ENCODE measurements at regions not wholly inside any gene's neighbourhood (a gene's known extent, or its start where the extent isn't known, plus 50 kb on each side); places are given as distances from the start of the nearest gene placed in this dataset.
A peak's percentile ranks its signal among the peaks of the same experiment; 100 is the strongest.
"Not testable (repeated sequence)": the region's sequence is repeated elsewhere in the genome, so short reads cannot be mapped to it uniquely, and the experiment has no call there.

- Mint-ChIP-seq H3K36me3 (ENCODE audit: insufficient read depth in 2 of 2) (no peaks in the 10 kb centered on the region), H3K9me3 (peaks cover 0 to 2% of the 10 kb centered on the region in 2 donors), H3K27me3 (ENCODE audit: low read depth) (peaks cover 5% of the 10 kb centered on the region), H3K27ac (no peak overlapping the region), H3K4me1 (ENCODE audit: low read depth) (peaks cover 2% of the 10 kb centered on the region), H3K4me3 (no peak overlapping the region)
- DNase-seq (no peak), ATAC-seq (replicated peaks in 1 of 2) (no peak)
Observed at GRCh38 chr12:59398164-59398563, 197.7 kb upstream of the SLC16A7 start.

GRCh38 chr12:59396919-59397318 lies 198.9 kb upstream of the SLC16A7 start:
- H3K27me3 Mint-ChIP-seq (ENCODE audit: low read depth), result peaks cover 11% of the 10 kb centered on the region
- DNase-seq, result no peak
- H3K4me1 Mint-ChIP-seq (ENCODE audit: low read depth), result no peaks in the 10 kb centered on the region
- no peak for ATAC-seq (replicated peaks in 1 of 2)
- no peak overlapping the region for H3K27ac Mint-ChIP-seq
- H3K4me3 Mint-ChIP-seq, result no peak overlapping the region
- H3K36me3 Mint-ChIP-seq (ENCODE audit: insufficient read depth in 2 of 2), result no peaks in the 10 kb centered on the region
- H3K9me3 Mint-ChIP-seq, result peaks cover 0 to 2% of the 10 kb centered on the region in 2 donors

DNA sequence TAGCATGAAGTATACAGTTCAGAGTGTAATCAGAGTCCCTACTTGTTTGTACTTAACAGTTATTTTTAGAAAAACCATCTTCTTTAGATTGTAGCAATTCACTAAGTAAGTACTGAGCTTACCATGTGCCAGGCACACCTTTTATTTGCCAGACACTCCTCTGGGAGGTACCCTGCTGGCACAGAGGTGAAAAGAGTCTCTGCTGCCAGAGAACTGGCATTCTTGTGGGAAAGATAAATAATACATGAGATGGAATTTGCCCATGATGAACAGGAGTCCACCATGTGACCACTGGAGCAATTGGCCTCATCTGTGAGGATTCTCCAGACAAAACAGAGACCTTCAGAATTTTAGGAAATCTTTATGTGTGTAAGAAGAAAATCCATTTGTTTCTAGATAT lies 199.3 kb upstream of the SLC16A7 start:
- no peaks in the 10 kb centered on the region for H3K36me3 Mint-ChIP-seq (ENCODE audit: insufficient read depth in 2 of 2)
- H3K9me3 Mint-ChIP-seq, result peaks cover 0 to 2% of the 10 kb centered on the region in 2 donors
- no peak overlapping the region for H3K4me3 Mint-ChIP-seq
- DNase-seq, result no peak
- H3K4me1 Mint-ChIP-seq (ENCODE audit: low read depth), result no peaks in the 10 kb centered on the region
- H3K27ac Mint-ChIP-seq, result no peak overlapping the region
- peaks cover 11% of the 10 kb centered on the region for H3K27me3 Mint-ChIP-seq (ENCODE audit: low read depth)
- ATAC-seq (replicated peaks in 1 of 2), result no peak

DNA sequence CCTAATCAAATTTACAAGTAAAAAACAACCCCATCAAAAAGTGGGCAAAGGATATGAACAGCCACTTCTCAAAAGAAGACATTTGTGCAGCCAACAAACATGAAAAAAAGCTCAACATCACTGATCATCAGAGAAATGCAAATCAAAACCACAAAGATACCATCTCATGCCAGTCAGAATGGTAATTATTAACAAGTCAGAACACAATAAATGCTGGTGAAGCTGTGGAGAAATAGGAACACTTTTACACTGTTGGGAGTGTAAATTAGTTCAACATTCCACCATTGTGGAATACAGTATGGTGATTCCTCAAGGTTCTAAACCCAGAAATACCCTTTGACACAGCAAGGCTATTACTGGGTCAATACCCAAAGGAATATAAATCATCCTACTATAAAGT lies 200.5 kb upstream of the SLC16A7 start:
- H3K4me3 Mint-ChIP-seq; H3K4me1 Mint-ChIP-seq (ENCODE audit: low read depth); H3K9me3 Mint-ChIP-seq; H3K27ac Mint-ChIP-seq; ATAC-seq (replicated peaks in 1 of 2); H3K36me3 Mint-ChIP-seq (ENCODE audit: insufficient read depth in 2 of 2); DNase-seq: not testable (repeated sequence)
- peaks cover 21% of the 10 kb centered on the region for H3K27me3 Mint-ChIP-seq (ENCODE audit: low read depth)

GRCh38 chr12:59393506-59393905 lies 202.3 kb upstream of the SLC16A7 start:
- ATAC-seq (replicated peaks in 1 of 2), result no peak
- DNase-seq, result no peak
- Mint-ChIP-seq H3K27ac (no peak overlapping the region), H3K4me3 (no peak overlapping the region), H3K4me1 (ENCODE audit: low read depth) (no peaks in the 10 kb centered on the region), H3K9me3 (peaks cover 0 to 2% of the 10 kb centered on the region in 2 donors), H3K36me3 (ENCODE audit: insufficient read depth in 2 of 2) (no peaks in the 10 kb centered on the region), H3K27me3 (ENCODE audit: low read depth) (peaks cover 21% of the 10 kb centered on the region)

DNA sequence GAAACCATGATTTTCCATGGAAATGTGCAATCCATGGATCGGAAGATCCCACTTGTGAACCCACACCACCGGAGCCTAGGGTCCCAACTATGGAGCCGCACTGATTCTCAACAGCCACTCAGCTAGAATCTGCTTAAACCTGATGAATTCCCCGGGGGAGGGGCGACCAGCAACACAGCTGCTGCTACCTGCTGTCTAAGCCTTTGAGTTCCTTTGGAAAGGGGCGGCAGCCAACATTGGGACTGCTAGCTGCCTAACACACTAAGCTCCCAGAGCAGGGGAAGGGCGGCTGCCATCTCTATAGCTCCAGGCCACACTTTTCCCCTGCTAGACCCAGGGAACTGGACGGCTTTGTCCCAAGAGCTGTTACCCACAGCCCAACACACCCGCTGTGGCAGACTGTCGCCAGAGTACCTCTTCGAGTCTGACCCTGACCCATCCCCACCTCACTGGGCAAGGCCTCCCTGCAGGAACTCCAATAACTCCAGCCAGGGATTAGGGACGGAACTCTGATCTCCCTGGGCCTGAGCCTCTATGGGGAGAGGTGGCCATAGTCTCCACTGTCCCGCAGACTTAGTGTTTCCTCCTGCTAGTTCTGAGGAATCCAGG lies 205.8 kb upstream of the SLC16A7 start:
- no peak overlapping the region for H3K4me3 Mint-ChIP-seq
- H3K4me1 Mint-ChIP-seq (ENCODE audit: low read depth), result no peaks in the 10 kb centered on the region
- H3K9me3 Mint-ChIP-seq, result no peaks in the 10 kb centered on the region
- ATAC-seq (replicated peaks in 1 of 2) (no peak), DNase-seq (no peak)
- H3K36me3 Mint-ChIP-seq (ENCODE audit: insufficient read depth in 2 of 2), result no peaks in the 10 kb centered on the region
- no peak overlapping the region for H3K27ac Mint-ChIP-seq
- H3K27me3 Mint-ChIP-seq (ENCODE audit: low read depth), result peaks cover 21% of the 10 kb centered on the region

DNA sequence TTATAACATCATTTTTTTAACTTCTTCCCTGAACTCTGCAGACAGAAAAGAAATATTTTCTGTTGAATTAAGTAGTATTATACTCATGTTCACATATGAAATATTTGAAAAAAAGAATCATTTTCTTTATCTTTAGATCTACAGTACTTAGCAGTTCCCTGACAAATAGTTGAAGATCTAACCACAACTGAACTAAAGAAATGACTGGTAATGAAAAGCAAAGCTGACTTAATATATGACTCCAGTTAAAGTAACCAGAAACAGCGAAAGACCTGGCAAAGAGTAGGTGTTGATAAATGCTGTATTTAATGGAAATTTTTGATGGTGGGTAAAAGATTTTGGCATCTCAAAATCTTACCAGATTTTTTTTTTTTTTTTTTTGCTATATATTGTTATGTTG lies 207.1 kb upstream of the SLC16A7 start:
- peaks cover 21% of the 10 kb centered on the region for H3K27me3 Mint-ChIP-seq (ENCODE audit: low read depth)
- no peaks in the 10 kb centered on the region for H3K9me3 Mint-ChIP-seq
- no peak overlapping the region for H3K4me3 Mint-ChIP-seq
- no peak overlapping the region for H3K27ac Mint-ChIP-seq
- DNase-seq (no peak), ATAC-seq (replicated peaks in 1 of 2) (no peak)
- no peaks in the 10 kb centered on the region for H3K4me1 Mint-ChIP-seq (ENCODE audit: low read depth)
- no peaks in the 10 kb centered on the region for H3K36me3 Mint-ChIP-seq (ENCODE audit: insufficient read depth in 2 of 2)

DNA sequence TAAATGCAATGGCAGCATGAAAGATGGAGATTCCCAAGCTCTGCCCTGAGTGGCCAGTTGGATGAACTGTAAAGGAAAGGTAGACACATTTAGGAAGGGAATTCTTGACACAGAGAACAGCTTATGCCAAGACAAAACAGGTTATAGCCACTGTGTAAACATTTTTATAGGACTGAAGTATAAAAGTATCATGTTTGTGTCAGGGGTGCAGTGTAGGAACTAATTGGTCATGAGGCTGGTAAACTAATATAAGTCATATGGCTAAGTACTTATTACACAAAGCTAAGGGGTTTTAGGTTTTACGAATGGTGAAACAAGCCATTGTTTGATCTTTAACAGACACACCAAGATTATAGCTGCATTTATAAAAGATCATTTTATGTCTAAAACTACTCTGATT lies 207.7 kb upstream of the SLC16A7 start:
- H3K36me3 Mint-ChIP-seq (ENCODE audit: insufficient read depth in 2 of 2), result no peaks in the 10 kb centered on the region
- no peaks in the 10 kb centered on the region for H3K9me3 Mint-ChIP-seq
- H3K27ac Mint-ChIP-seq, result no peak overlapping the region
- no peak for DNase-seq
- no peak overlapping the region for H3K4me3 Mint-ChIP-seq
- no peaks in the 10 kb centered on the region for H3K4me1 Mint-ChIP-seq (ENCODE audit: low read depth)
- H3K27me3 Mint-ChIP-seq (ENCODE audit: low read depth), result peaks cover 16% of the 10 kb centered on the region
- ATAC-seq (replicated peaks in 1 of 2), result no peak

DNA sequence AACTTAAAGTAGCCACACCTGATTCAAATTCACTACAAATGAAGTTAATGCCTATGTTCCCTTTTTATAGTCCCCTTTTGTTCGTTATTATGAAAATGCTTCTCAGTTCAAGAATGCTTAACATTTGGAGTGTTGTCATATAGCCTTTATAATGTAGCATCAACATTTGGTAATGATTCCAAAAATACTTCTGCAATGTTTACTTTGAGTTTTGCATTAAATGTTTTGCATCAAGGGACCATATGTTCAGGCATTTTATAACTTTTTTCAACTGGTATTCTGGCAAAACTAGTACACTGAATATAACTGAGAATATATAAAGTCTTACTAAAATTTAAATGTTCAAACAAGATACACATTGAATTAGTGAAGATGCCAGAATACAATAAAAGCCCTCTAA lies 209.6 kb upstream of the SLC16A7 start:
- Mint-ChIP-seq H3K27ac (no peak overlapping the region), H3K27me3 (ENCODE audit: low read depth) (peaks cover 14% of the 10 kb centered on the region), H3K4me1 (ENCODE audit: low read depth) (no peaks in the 10 kb centered on the region), H3K36me3 (ENCODE audit: insufficient read depth in 2 of 2) (no peaks in the 10 kb centered on the region), H3K4me3 (no peak overlapping the region), H3K9me3 (no peaks in the 10 kb centered on the region)
- no peak for ATAC-seq (replicated peaks in 1 of 2)
- DNase-seq, result no peak

GRCh38 chr12:59383079-59383822 lies 212.6 kb upstream of the SLC16A7 start:
- no peaks in the 10 kb centered on the region for H3K9me3 Mint-ChIP-seq
- peak overlapping the region in 1 of 2 donors; percentile 75 for H3K4me3 Mint-ChIP-seq
- DNase-seq (no peak), ATAC-seq (replicated peaks in 1 of 2) (no peak)
- H3K4me1 Mint-ChIP-seq (ENCODE audit: low read depth), result no peaks in the 10 kb centered on the region
- H3K27me3 Mint-ChIP-seq (ENCODE audit: low read depth), result peaks cover 6% of the 10 kb centered on the region
- no peak overlapping the region for H3K27ac Mint-ChIP-seq
- no peaks in the 10 kb centered on the region for H3K36me3 Mint-ChIP-seq (ENCODE audit: insufficient read depth in 2 of 2)

GRCh38 chr12:59382282-59383078 lies 213.3 kb upstream of the SLC16A7 start:
- no peak for DNase-seq
- Mint-ChIP-seq H3K9me3 (no peaks in the 10 kb centered on the region), H3K4me3 (peak overlapping the region in 1 of 2 donors; percentile 75), H3K27me3 (ENCODE audit: low read depth) (peaks cover 6% of the 10 kb centered on the region), H3K36me3 (ENCODE audit: insufficient read depth in 2 of 2) (no peaks in the 10 kb centered on the region), H3K4me1 (ENCODE audit: low read depth) (no peaks in the 10 kb centered on the region), H3K27ac (peak overlapping the region; percentile 77)
- ATAC-seq (replicated peaks in 1 of 2), result no peak

GRCh38 chr12:59381106-59381505 lies 214.7 kb upstream of the SLC16A7 start:
- no peak overlapping the region for H3K4me3 Mint-ChIP-seq
- no peaks in the 10 kb centered on the region for H3K9me3 Mint-ChIP-seq
- H3K27ac Mint-ChIP-seq, result no peak overlapping the region
- DNase-seq (no peak), ATAC-seq (replicated peaks in 1 of 2) (no peak)
- H3K4me1 Mint-ChIP-seq (ENCODE audit: low read depth), result no peaks in the 10 kb centered on the region
- H3K36me3 Mint-ChIP-seq (ENCODE audit: insufficient read depth in 2 of 2), result no peaks in the 10 kb centered on the region
- peaks cover 10% of the 10 kb centered on the region for H3K27me3 Mint-ChIP-seq (ENCODE audit: low read depth)

DNA sequence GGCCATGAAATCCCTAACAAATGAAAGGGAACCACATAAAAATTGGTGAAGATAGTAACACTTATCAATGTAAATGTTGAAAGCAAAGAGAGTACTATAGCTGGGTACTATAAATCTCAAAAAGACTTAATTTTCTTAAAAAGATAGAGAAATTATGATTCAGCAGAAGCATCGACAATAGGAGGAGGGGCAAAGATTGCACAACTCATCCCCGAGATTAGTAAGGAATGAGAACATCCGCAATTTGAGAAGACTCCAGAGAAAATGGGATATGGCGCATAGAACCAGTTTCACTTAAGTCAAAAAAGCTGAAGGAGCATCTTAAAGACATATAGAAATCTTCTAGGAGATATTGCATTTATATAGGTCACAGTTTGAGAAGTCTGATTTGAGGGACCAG lies 220.2 kb upstream of the SLC16A7 start:
- Mint-ChIP-seq H3K27me3 (ENCODE audit: low read depth) (peaks cover 15% of the 10 kb centered on the region), H3K36me3 (ENCODE audit: insufficient read depth in 2 of 2) (no peaks in the 10 kb centered on the region), H3K4me1 (ENCODE audit: low read depth) (no peaks in the 10 kb centered on the region), H3K9me3 (no peaks in the 10 kb centered on the region), H3K27ac (no peak overlapping the region), H3K4me3 (no peak overlapping the region)
- DNase-seq, result no peak
- ATAC-seq (replicated peaks in 1 of 2), result no peak
